Smooth muscle cell (in vitro differentiated cells): ENCODE measurements at regions not wholly inside any gene's neighbourhood (a gene's known extent, or its start where the extent isn't known, plus 50 kb on each side); places are given as distances from the start of the nearest gene placed in this dataset.

Source experiments
- DNase-seq: peaks from one replicate; lab custom pipeline; 2025; ENCODE audit not compliant: unreplicated experiment; lab: John Stamatoyannopoulos, UW
- H2AFZ ChIP-seq: fragments of 200-600 bp; sonication (generic); 2 replicates; pipeline ENCODE4 v1.6.0; 2016; ENCODE audit warnings: antibody characterized with exemption, low read depth, mild to moderate bottlenecking
- H3F3A ChIP-seq: fragments of 200-600 bp; sonication (generic); 2 replicates; pipeline ENCODE4 v1.6.0; 2017; ENCODE audit warnings: antibody characterized with exemption, low read depth
- H3K27ac ChIP-seq: fragments of 200-600 bp; sonication (generic); 2 replicates; pipeline ENCODE4 v1.5.1; 2016; ENCODE audit warnings: low read depth, mild to moderate bottlenecking
- H3K27me3 ChIP-seq: fragments of 200-600 bp; sonication (generic); 2 replicates; pipeline ENCODE4 v1.6.1; 2016; ENCODE audit warnings: low read depth, mild to moderate bottlenecking
- H3K36me3 ChIP-seq: fragments of 200-600 bp; sonication (generic); 2 replicates; pipeline ENCODE4 v1.5.1; 2016; ENCODE audit warnings: low read depth
- H3K4me1 ChIP-seq: fragments of 200-600 bp; sonication (generic); 2 replicates; pipeline ENCODE4 v1.5.1; 2016; ENCODE audit warnings: low read depth
- H3K4me2 ChIP-seq: fragments of 200-600 bp; sonication (generic); 2 replicates; pipeline ENCODE4 v1.6.0; 2016; ENCODE audit warnings: mild to moderate bottlenecking
- H3K4me3 ChIP-seq: fragments of 200-600 bp; sonication (generic); 2 replicates; pipeline ENCODE4 v1.5.1; 2016; ENCODE audit warnings: mild to moderate bottlenecking
- H3K79me2 ChIP-seq: fragments of 200-600 bp; sonication (generic); 2 replicates; pipeline ENCODE4 v1.6.0; 2016; ENCODE audit warnings: low read depth, mild to moderate bottlenecking
- H3K9ac ChIP-seq: fragments of 200-600 bp; sonication (generic); 2 replicates; pipeline ENCODE4 v1.6.0; 2016; ENCODE audit warnings: low read depth
- H3K9me3 ChIP-seq: fragments of 200-600 bp; sonication (generic); replicated peaks from 2 replicates; pipeline ENCODE4 v1.5.1; 2016; ENCODE audit warnings: low read depth
- H4K20me1 ChIP-seq: fragments of 200-600 bp; sonication (generic); 2 replicates; pipeline ENCODE4 v1.6.0; 2016; ENCODE audit warnings: low read depth
- WGBS: methylation state at CpG from one replicate; pipeline ENCODE4 v1.1.7; 2016; ENCODE audit warnings: low lambda C conversion rate; 5-methylcytosine and 5-hydroxymethylcytosine counted together
- TF ChIP-seq, protein P1 (sequence below): fragments of 200-600 bp; sonication (generic); IDR thresholded peaks from 2 replicates; pipeline ENCODE4 v1.5.1; 2017; ENCODE audit warnings: borderline replicate concordance, mild to moderate bottlenecking, antibody characterized with exemption; ENCODE audit not compliant: insufficient read depth, poor library complexity, severe bottlenecking

DNA sequence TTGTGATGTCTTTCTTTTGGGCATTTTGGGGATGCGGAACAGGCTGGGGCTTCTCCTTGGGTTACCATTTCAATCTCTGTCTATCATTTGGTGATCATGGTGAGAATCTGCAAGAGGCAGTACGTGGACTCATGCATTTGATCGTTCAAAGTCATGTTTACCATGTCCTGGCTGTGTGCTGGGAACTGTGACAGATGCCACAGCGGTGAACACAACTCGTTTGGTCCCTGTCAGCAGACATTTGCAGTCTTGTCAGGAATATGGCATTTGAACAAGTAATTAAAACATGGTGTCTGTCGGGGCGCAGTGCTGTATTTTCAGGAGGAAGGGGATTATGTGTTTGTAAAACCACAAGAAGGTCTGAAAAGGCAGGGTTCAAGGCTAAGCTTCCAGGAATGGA lies 103.3 kb upstream of the IGSF21 start:
- H3K4me1 ChIP-seq = peaks cover 4% of the 10 kb centered on the region

DNA sequence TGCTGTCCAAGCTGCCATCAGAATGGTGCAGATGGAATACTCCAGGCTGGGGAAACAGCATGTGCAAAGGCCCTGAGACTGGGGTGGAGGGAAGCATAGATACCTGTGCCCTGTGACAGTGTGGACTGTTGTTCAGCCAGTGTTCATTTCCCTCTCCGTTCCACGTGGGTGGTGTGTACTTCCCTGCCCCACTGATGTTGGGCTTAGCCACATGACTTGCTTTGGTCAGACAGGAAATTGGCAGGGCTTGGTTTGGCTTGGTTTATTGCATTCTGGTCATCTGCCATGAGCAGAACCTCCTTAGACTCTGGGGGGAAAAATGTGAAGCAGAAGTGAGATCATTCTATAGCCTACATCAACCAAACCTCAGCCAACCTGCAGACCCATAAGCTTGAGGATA lies 102.4 kb upstream of the IGSF21 start:
- peaks cover 24% of the 10 kb centered on the region for H3K27me3 ChIP-seq
- no peak overlapping the region for H3K9ac ChIP-seq
- DNase-seq = no peak
- no peak overlapping the region for H3K27ac ChIP-seq
- whole genome bisulfite sequencing = 67% methylated on average over 2 of the region's 2 CpGs
- H2AFZ ChIP-seq = no peak overlapping the region
- no peak overlapping the region for H3K4me2 ChIP-seq
- TF ChIP-seq, protein P1, sequence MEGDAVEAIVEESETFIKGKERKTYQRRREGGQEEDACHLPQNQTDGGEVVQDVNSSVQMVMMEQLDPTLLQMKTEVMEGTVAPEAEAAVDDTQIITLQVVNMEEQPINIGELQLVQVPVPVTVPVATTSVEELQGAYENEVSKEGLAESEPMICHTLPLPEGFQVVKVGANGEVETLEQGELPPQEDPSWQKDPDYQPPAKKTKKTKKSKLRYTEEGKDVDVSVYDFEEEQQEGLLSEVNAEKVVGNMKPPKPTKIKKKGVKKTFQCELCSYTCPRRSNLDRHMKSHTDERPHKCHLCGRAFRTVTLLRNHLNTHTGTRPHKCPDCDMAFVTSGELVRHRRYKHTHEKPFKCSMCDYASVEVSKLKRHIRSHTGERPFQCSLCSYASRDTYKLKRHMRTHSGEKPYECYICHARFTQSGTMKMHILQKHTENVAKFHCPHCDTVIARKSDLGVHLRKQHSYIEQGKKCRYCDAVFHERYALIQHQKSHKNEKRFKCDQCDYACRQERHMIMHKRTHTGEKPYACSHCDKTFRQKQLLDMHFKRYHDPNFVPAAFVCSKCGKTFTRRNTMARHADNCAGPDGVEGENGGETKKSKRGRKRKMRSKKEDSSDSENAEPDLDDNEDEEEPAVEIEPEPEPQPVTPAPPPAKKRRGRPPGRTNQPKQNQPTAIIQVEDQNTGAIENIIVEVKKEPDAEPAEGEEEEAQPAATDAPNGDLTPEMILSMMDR = no peak
- no peak overlapping the region for H3K4me3 ChIP-seq
- H4K20me1 ChIP-seq = no peaks in the 10 kb centered on the region
- no peaks in the 10 kb centered on the region for H3K9me3 ChIP-seq
- no peaks in the 10 kb centered on the region for H3F3A ChIP-seq
- H3K36me3 ChIP-seq = no peaks in the 10 kb centered on the region
- H3K4me1 ChIP-seq = peaks cover 4% of the 10 kb centered on the region
- no peaks in the 10 kb centered on the region for H3K79me2 ChIP-seq

More for the DNA sequence above, 103.3 kb upstream of the IGSF21 start:
- Histone ChIP-seq H3K9ac (no peak overlapping the region), H3K36me3 (no peaks in the 10 kb centered on the region), H3K79me2 (no peaks in the 10 kb centered on the region), H4K20me1 (no peaks in the 10 kb centered on the region), H3F3A (no peaks in the 10 kb centered on the region), H3K27ac (no peak overlapping the region), H2AFZ (no peak overlapping the region), H3K9me3 (no peaks in the 10 kb centered on the region), H3K4me2 (no peak overlapping the region), H3K4me3 (no peak overlapping the region), H3K27me3 (peaks cover 24% of the 10 kb centered on the region)
- DNase-seq = no peak
- 88% methylated on average over 7 of the region's 7 CpGs for WGBS
- TF ChIP-seq, protein P1 = no peak

DNA sequence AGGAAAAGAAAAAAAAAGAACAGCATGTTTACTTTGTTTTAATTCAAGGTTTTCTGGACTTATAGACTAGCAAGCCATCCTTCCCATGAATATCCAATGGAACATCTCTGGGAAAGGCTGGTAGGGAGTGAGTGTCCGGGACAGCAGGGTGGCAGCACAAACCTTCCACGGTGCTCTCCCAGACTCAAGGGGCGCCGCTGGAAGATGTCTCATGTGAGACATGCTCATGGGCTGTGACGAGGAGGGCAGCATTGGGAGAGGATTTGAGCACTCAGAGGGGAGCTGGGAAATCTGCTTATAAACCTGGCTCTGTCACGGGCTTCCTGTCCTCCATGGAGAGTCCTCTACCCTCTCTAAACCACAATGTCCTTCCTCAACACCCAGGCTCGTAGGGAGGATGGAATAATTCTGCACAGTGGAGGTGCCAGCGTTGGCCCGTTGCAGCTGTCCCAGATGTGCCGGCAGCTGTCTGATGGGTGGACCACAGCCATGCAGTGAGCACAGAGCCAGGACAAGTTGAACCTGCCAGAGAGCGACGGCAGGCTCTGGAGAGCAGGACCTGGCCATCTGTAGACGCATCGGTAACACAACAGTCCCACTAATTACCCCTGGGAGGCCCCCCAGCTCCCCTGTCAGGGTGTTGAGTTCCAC lies 100.1 kb upstream of the IGSF21 start:
- Histone ChIP-seq H4K20me1 (no peaks in the 10 kb centered on the region), H3K27ac (no peak overlapping the region), H3K4me3 (no peak overlapping the region), H3K79me2 (no peaks in the 10 kb centered on the region), H3K4me1 (peaks cover 4% of the 10 kb centered on the region), H3K27me3 (peaks cover 24% of the 10 kb centered on the region), H3F3A (no peaks in the 10 kb centered on the region), H3K4me2 (no peak overlapping the region), H3K9me3 (no peaks in the 10 kb centered on the region), H3K36me3 (no peaks in the 10 kb centered on the region), H3K9ac (no peak overlapping the region), H2AFZ (no peak overlapping the region)
- no peak for DNase-seq
- 83% methylated on average over 14 of the region's 14 CpGs for WGBS
- TF ChIP-seq, protein P1 = no peak

DNA sequence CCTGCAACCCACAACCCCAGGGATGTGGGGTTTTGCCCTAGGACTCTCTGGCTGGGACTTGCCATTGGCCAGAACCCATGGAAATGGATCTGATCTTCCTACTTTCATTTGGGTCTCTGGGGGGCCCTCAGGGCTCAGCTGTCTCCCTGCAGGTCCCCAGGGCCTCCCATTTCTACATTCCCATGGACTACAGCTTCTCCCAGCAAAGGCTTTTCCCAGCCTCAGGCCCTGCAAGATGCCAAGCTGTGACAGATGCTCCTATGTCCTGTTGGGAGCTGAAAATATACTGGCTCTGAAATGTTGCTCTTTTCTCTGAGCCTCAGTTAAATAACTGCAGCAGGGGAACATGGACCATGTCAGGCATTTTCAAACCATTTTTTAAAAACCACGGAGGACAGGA lies 99.5 kb upstream of the IGSF21 start:
- no peak for DNase-seq

More for the DNA sequence above, 99.5 kb upstream of the IGSF21 start:
- Histone ChIP-seq H3K9me3 (no peaks in the 10 kb centered on the region), H3K27ac (no peak overlapping the region), H3K36me3 (no peaks in the 10 kb centered on the region), H3F3A (no peaks in the 10 kb centered on the region), H3K4me3 (no peak overlapping the region), H3K27me3 (peaks cover 25% of the 10 kb centered on the region), H3K9ac (no peak overlapping the region), H3K4me1 (peaks cover 1% of the 10 kb centered on the region), H3K4me2 (no peak overlapping the region), H4K20me1 (no peaks in the 10 kb centered on the region), H3K79me2 (no peaks in the 10 kb centered on the region), H2AFZ (no peak overlapping the region)
- WGBS = 90% methylated on average over 1 of the region's 1 CpG
- TF ChIP-seq, protein P1 = no peak
